DND-41 (cell line): ENCODE measurements at regions not wholly inside any gene's neighbourhood (a gene's known extent, or its start where the extent isn't known, plus 50 kb on each side); places are given as distances from the start of the nearest gene placed in this dataset.

Source experiments
- EZH2 ChIP-seq: IDR thresholded peaks from 3 replicates; pipeline ENCODE4 v1.6.1; 2012; ENCODE audit warnings: borderline replicate concordance, low read depth, mild to moderate bottlenecking, moderate library complexity, low read length, inconsistent platforms; ENCODE audit not compliant: severe bottlenecking
- TF ChIP-seq, protein P1 (sequence below): IDR thresholded peaks from 2 replicates; pipeline ENCODE4 v1.5.1; 2012; ENCODE audit warnings: borderline replicate concordance, low read length, moderate library complexity, mild to moderate bottlenecking; ENCODE audit not compliant: poor library complexity, severe bottlenecking; ENCODE audit errors: extremely low read depth

DNA sequence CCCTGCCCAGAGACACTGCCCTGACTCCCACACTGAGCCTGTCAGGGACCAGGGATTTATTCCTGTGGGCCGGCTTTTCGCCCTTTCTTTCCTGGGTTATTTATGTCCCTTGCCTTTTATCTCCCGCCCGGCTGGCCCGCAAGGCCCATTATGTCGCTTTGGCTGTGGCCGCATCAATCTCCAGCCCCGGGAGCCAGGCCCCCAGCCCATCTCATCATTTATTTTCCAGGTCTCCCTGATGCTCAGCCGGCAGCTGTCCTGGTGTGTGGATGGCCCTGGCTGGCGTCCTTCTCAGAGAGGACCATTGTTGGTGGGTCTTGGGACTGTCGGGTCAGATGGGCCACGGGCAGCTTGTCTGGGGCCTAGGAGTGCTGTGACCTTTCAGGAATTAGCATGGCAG, 82.3 kb downstream of the FAM241B start:
- TF ChIP-seq, protein P1, sequence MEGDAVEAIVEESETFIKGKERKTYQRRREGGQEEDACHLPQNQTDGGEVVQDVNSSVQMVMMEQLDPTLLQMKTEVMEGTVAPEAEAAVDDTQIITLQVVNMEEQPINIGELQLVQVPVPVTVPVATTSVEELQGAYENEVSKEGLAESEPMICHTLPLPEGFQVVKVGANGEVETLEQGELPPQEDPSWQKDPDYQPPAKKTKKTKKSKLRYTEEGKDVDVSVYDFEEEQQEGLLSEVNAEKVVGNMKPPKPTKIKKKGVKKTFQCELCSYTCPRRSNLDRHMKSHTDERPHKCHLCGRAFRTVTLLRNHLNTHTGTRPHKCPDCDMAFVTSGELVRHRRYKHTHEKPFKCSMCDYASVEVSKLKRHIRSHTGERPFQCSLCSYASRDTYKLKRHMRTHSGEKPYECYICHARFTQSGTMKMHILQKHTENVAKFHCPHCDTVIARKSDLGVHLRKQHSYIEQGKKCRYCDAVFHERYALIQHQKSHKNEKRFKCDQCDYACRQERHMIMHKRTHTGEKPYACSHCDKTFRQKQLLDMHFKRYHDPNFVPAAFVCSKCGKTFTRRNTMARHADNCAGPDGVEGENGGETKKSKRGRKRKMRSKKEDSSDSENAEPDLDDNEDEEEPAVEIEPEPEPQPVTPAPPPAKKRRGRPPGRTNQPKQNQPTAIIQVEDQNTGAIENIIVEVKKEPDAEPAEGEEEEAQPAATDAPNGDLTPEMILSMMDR = no peak
- no peak for TF ChIP-seq EZH2
